DMS114 treated with DMSO at 0.1 percent for 48 hours (cell line): ENCODE measurements at regions not wholly inside any gene's neighbourhood (a gene's known extent, or its start where the extent isn't known, plus 50 kb on each side); places are given as distances from the start of the nearest gene placed in this dataset.

Experiments
- DNase-seq: peaks from one replicate; lab custom pipeline; 2025; ENCODE audit not compliant: unreplicated experiment; lab: John Stamatoyannopoulos, UW

- DNase-seq = no peak
Measured at GRCh38 chr1:221184131-221184794, 305.0 kb downstream of the HLX start.

- DNase-seq = no peak
Measured at GRCh38 chr1:221187174-221187573, 307.9 kb downstream of the HLX start.

GRCh38 chr1:221188458-221188857 lies 309.2 kb downstream of the HLX start:
- no peak for DNase-seq

GRCh38 chr1:221190249-221190648 lies 311.0 kb downstream of the HLX start:
- DNase-seq = no peak

- no peak for DNase-seq
Measured at GRCh38 chr1:221192055-221192454, 312.8 kb downstream of the HLX start.

- no peak for DNase-seq
Measured at GRCh38 chr1:221200464-221200863, 321.2 kb downstream of the HLX start.

GRCh38 chr1:221201773-221202172 lies 322.5 kb downstream of the HLX start:
- no peak for DNase-seq

GRCh38 chr1:221203224-221204054 lies 324.2 kb downstream of the HLX start:
- peak; percentile 29 for DNase-seq

GRCh38 chr1:221204055-221204833 lies 325.0 kb downstream of the HLX start:
- no peak for DNase-seq

GRCh38 chr1:221206076-221206475 lies 326.8 kb downstream of the HLX start:
- DNase-seq = no peak

GRCh38 chr1:221212926-221213325 lies 333.7 kb downstream of the HLX start:
- no peak for DNase-seq

- no peak for DNase-seq
Measured at GRCh38 chr1:221217029-221217428, 337.8 kb downstream of the HLX start.

- no peak for DNase-seq
Measured at GRCh38 chr1:221223281-221223680, 344.0 kb downstream of the HLX start.

GRCh38 chr1:221227460-221227859 lies 348.2 kb downstream of the HLX start:
- DNase-seq = no peak

GRCh38 chr1:221227872-221228337 lies 348.7 kb downstream of the HLX start:
- no peak for DNase-seq

GRCh38 chr1:221228594-221228993 lies 349.4 kb downstream of the HLX start:
- DNase-seq = no peak

GRCh38 chr1:221230605-221231004 lies 351.4 kb downstream of the HLX start:
- DNase-seq = no peak

GRCh38 chr1:221234791-221235190 lies 355.5 kb downstream of the HLX start:
- no peak for DNase-seq

- DNase-seq = no peak
Measured at GRCh38 chr1:221237587-221237986, 358.3 kb downstream of the HLX start.

- DNase-seq = no peak
Measured at GRCh38 chr1:221239181-221239580, 359.9 kb downstream of the HLX start.

- DNase-seq = no peak
Measured at GRCh38 chr1:221239792-221240191, 360.5 kb downstream of the HLX start.

- DNase-seq = no peak
Measured at GRCh38 chr1:221240690-221241089, 361.4 kb downstream of the HLX start.
